ENCODE measurements at regions not wholly inside any gene's neighbourhood (a gene's known extent, or its start where the extent isn't known, plus 50 kb on each side); places are given as distances from the start of the nearest gene placed in this dataset.
A peak's percentile ranks its signal among the peaks of the same experiment; 100 is the strongest.

GRCh38 chr5:74064911-74065310, 438.9 kb downstream of the ARHGEF28 start:
- DNase-seq (ENCODE audit: low spot score): no peak

- DNase-seq (ENCODE audit: low spot score): no peak
These were observed 438.2 kb downstream of the ARHGEF28 start for GRCh38 chr5:74064225-74064624.

GRCh38 chr5:74063821-74064220, 437.8 kb downstream of the ARHGEF28 start:
- no peak for DNase-seq (ENCODE audit: low spot score)

DNA sequence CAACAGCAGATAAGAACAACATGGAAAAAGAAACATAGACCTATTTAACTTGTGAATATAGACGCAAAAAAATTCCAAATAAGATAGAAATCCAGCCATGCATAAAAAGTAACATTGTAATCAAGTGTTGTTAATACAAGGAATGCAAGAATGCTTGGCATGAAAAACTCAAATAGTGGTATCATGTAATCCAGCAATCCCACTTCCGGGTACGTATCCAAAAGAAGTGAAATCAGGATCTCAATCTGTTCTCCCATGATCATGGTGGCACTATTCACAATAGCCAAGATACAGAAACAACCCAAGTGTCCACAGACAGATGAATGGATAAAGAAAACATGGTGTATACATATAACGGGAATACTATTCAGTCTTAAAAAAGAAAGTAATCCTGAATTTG, 437.4 kb downstream of the ARHGEF28 start:
- DNase-seq (ENCODE audit: low spot score): no peak

DNA sequence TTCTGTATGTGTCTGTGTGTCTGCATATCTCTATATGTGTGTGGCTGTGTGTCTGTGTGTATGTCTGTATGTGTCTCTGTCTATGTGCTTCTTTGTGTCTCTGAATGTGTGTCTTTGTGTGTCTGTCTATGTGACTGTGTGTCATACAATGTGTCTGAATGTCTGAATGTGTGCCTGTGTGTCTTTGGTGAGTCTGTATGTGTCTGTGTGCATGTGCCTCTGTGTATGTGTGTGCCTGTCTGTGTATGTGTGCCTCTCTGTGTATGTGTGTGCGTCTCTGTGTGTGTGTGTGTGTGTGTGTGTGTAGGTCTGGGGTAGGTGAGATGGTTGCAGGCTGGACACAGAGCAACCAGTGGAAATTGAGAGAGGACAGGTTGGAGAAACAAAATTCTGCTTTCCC, 435.3 kb downstream of the ARHGEF28 start:
- no peak for DNase-seq (ENCODE audit: low spot score)

GRCh38 chr5:74059706-74060105, 433.7 kb downstream of the ARHGEF28 start:
- no peak for DNase-seq (ENCODE audit: low spot score)

DNA sequence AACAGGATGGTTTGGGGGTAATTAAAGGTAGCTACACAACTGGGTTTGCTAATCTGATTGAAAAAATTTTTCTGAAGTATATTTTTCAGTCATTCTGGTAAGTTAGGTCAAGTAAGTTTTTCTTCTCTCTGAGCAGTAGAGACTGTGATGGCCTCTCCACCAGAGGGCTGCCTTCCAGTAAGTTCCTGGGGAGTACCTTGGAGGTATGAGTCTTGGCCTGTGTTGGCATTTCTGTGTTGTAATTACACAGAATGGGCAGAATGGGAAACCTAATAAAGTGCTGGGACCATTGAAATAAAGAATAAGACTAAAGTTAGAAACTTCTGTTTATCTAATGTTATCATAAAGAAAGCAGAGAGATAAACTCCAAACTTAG, 430.8 kb downstream of the ARHGEF28 start:
- no peak for DNase-seq (ENCODE audit: low spot score)

DNA sequence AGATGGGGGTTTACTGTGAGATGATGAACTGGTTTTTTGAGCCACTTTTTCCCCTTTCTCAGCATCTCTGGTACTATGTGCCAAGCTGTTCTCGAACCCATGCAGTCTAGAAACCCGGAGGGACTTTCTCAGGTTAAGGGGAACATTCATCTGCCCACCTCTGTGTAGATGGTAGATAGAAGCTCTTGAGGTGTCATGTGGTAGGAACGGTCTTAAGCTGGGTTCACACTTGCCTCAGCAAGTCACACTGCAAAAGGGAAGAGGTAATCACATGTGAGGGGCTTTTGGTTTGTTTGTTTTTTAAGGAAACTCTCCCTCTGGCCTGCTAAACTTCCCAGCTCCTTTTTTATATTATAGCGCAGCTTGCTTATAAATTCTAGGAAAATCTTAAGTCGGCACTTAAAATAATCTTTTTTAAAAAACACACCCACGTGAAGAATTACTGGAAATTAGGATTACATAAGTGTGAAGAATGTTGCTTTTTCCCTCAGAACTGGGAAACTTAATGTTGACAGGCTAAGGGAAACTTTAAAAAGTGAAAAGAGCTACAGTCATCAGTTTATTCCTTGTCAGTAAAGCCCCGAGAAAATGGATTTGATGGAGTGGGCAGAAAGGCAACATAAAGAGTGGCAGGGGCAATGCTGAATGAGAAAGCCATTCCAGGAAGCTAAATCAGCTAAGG, 430.3 kb downstream of the ARHGEF28 start:
- DNase-seq (ENCODE audit: low spot score): no peak

DNA sequence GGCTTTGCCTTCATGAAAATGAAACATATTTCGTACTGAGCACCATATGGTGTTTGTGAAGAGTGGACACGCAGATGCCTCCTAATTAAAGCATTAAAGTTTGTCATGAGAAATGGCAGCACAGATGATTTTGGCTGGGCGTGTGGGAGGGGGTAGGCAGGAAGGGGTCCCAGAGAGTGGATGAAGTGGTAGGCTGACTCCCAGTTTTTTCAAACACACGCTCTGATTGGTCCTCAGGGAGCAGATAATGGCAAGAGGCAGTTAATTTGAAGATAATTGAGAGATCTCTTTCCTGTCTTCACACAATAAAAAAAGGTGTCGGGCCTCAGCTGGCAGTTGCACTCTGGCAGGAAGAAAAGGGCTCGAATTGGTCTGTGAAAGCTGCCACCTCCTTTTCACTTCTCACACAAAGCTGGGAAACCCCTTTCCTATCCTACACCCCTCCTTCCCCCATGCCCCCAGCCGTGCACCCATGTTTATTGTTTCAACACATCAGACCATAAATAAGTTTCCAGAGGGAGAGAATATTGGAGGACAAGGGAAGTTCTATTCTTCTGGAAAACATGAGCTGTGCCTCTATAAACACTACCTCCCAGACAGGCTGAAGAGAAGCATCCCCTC, 429.6 kb downstream of the ARHGEF28 start:
- DNase-seq (ENCODE audit: low spot score): no peak

- DNase-seq (ENCODE audit: low spot score): no peak
These were observed 428.8 kb downstream of the ARHGEF28 start for GRCh38 chr5:74054641-74055421.

DNA sequence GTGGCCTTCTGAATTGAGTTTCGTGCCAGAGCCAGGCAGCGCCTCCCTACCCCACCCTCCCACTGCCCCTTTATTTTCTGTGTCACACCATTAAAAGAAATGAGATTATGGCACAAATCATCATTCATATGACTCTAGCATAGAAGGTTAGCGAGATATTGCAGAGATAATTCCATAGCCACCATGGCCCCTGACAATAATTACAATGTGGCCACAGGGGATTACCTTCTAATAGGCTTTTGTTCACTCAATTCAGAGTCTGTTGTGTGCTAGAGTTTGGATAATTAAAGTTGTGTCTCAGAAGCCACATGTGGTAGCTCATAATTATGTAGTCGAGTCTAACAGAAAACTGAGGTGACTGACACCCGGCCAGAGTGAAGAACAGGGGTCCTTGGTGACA, 428.1 kb downstream of the ARHGEF28 start:
- no peak for DNase-seq (ENCODE audit: low spot score)

GRCh38 chr5:74052441-74053221, 426.6 kb downstream of the ARHGEF28 start:
- DNase-seq (ENCODE audit: low spot score): no peak

GRCh38 chr5:74051076-74051475, 425.1 kb downstream of the ARHGEF28 start:
- DNase-seq (ENCODE audit: low spot score): no peak

DNA sequence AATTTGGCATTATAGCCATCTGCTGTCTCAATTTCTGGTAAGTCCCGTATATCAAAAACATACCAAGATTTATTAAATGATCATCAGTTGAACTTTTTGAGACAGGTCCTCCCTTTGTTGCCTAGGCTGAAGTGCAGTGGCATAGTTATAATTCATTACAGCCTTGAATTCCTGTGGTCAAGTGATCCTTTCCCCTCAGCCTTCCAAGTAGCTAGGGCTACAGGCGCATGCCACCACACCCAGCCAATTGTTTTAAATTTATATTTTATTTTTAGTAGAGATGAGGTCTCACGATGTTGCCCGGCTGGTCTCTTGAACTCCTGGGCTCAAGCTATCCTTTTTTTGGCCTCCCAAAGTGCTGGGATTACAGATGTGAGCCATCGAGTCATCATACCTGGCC, 418.9 kb downstream of the ARHGEF28 start:
- DNase-seq (ENCODE audit: low spot score): no peak

DNA sequence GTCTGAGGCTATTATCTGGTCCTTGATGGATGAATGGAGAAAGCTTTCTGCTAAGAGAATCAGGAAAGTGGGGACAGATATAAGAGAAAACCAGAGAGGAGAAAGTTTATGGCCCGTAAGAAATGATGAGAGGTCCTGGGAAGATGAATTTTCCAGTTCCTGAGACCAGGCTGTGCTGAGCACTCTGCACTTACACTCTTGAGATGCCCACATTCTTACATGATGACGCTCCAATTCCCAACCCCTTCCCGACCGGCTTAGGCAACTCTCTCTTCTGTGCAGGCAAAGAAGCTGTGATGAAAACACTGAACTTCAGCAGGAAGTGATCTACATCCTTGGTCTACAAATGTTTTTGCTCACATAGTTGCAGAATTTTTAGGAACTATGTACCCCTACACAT, 417.0 kb downstream of the ARHGEF28 start:
- DNase-seq (ENCODE audit: low spot score): peak; percentile 30

GRCh38 chr5:74042559-74042958, 416.6 kb downstream of the ARHGEF28 start:
- no peak for DNase-seq (ENCODE audit: low spot score)

- no peak for DNase-seq (ENCODE audit: low spot score)
These were observed 415.9 kb downstream of the ARHGEF28 start for GRCh38 chr5:74041913-74042312.

GRCh38 chr5:74040811-74041491, 415.0 kb downstream of the ARHGEF28 start:
- DNase-seq (ENCODE audit: low spot score): no peak

GRCh38 chr5:74040065-74040551, 414.1 kb downstream of the ARHGEF28 start:
- DNase-seq (ENCODE audit: low spot score): no peak

GRCh38 chr5:74037321-74037720, 411.3 kb downstream of the ARHGEF28 start:
- DNase-seq (ENCODE audit: low spot score): no peak

DNA sequence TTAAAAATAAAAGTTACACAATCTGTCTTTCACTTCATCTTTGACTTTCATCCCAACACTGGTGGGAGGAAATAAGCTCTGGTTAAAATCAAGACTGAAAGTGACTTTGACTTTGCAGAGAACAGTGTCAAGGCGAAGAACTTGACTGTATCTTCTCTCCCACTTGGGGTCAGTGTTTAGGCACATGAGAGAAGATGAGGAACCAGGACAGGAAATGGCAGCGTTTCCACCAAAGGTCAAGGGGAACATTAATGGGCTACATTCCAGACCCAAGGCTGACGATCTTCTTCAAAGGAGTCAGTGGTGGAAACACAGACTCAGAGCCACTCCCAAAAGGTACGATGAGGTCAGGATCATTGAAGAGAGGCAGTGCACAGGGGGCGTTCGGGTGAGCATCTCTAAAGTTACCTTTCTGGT, 409.5 kb downstream of the ARHGEF28 start:
- peak; percentile 27 for DNase-seq (ENCODE audit: low spot score)
